ENCODE measurements at regions not wholly inside any gene's neighbourhood (a gene's known extent, or its start where the extent isn't known, plus 50 kb on each side); places are given as distances from the start of the nearest gene placed in this dataset.

GRCh38 chr5:28448791-28449190, 1410.4 kb upstream of the CDH9 start:
- no peak overlapping the region for H3K27ac ChIP-seq
- intact Hi-C loops (cut with DNase I), result no loop called here
- H3K4me1 ChIP-seq, result no peaks in the 10 kb centered on the region
- DNase-seq (ENCODE audit: extremely low spot score in 2 of 2), result no peak
- H3K27me3 ChIP-seq, result no peaks in the 10 kb centered on the region
- H3K9me3 ChIP-seq, result no peaks in the 10 kb centered on the region
- TF ChIP-seq CTCF (IDR thresholded peaks at IDR 0.05) (no peak), POLR2A (IDR thresholded peaks at IDR 0.05) (no peak), POLR2AphosphoS5 (IDR thresholded peaks at IDR 0.05; ENCODE audit: insufficient read depth in 1 of 2, low read depth in 1 of 2) (no peak)
- H3K4me3 ChIP-seq, result no peak overlapping the region
- no peaks in the 10 kb centered on the region for H3K36me3 ChIP-seq

- Histone ChIP-seq H3K4me3 (no peak overlapping the region), H3K36me3 (no peaks in the 10 kb centered on the region), H3K27me3 (no peaks in the 10 kb centered on the region), H3K9me3 (no peaks in the 10 kb centered on the region), H3K27ac (no peak overlapping the region), H3K4me1 (no peaks in the 10 kb centered on the region)
- TF ChIP-seq POLR2AphosphoS5 (IDR thresholded peaks at IDR 0.05; ENCODE audit: insufficient read depth in 1 of 2, low read depth in 1 of 2), result no peak
- TF ChIP-seq CTCF (IDR thresholded peaks at IDR 0.05), result no peak
- no peak for TF ChIP-seq POLR2A (IDR thresholded peaks at IDR 0.05)
- intact Hi-C loops (cut with DNase I), result no loop called here
- no peak for DNase-seq (ENCODE audit: extremely low spot score in 2 of 2)
These were observed 1392.3 kb upstream of the CDH9 start for GRCh38 chr5:28430565-28431178.

- intact Hi-C loops (cut with DNase I), result no loop called here
- no peak overlapping the region for H3K4me3 ChIP-seq
- no peaks in the 10 kb centered on the region for H3K9me3 ChIP-seq
- no peaks in the 10 kb centered on the region for H3K36me3 ChIP-seq
- H3K27ac ChIP-seq, result no peak overlapping the region
- TF ChIP-seq POLR2A (IDR thresholded peaks at IDR 0.05) (no peak), CTCF (IDR thresholded peaks at IDR 0.05) (no peak), POLR2AphosphoS5 (IDR thresholded peaks at IDR 0.05; ENCODE audit: insufficient read depth in 1 of 2, low read depth in 1 of 2) (no peak)
- no peak for DNase-seq (ENCODE audit: extremely low spot score in 2 of 2)
- H3K4me1 ChIP-seq, result no peaks in the 10 kb centered on the region
- no peaks in the 10 kb centered on the region for H3K27me3 ChIP-seq
These were observed 1382.8 kb upstream of the CDH9 start for GRCh38 chr5:28421141-28421540.

GRCh38 chr5:28415791-28416443, 1377.5 kb upstream of the CDH9 start:
- no peak for DNase-seq (ENCODE audit: extremely low spot score in 2 of 2)
- H3K4me3 ChIP-seq, result no peak overlapping the region
- H3K9me3 ChIP-seq, result no peaks in the 10 kb centered on the region
- intact Hi-C loops (cut with DNase I), result no loop called here
- H3K36me3 ChIP-seq, result no peaks in the 10 kb centered on the region
- TF ChIP-seq POLR2AphosphoS5 (IDR thresholded peaks at IDR 0.05; ENCODE audit: insufficient read depth in 1 of 2, low read depth in 1 of 2) (no peak), POLR2A (IDR thresholded peaks at IDR 0.05) (no peak), CTCF (IDR thresholded peaks at IDR 0.05) (no peak)
- H3K27me3 ChIP-seq, result no peaks in the 10 kb centered on the region
- no peak overlapping the region for H3K27ac ChIP-seq
- no peaks in the 10 kb centered on the region for H3K4me1 ChIP-seq

GRCh38 chr5:28414619-28415018, 1376.2 kb upstream of the CDH9 start:
- DNase-seq (ENCODE audit: extremely low spot score in 2 of 2), result no peak
- H3K4me1 ChIP-seq, result no peaks in the 10 kb centered on the region
- intact Hi-C loops (cut with DNase I), result no loop called here
- H3K36me3 ChIP-seq, result no peaks in the 10 kb centered on the region
- H3K27ac ChIP-seq, result no peak overlapping the region
- no peaks in the 10 kb centered on the region for H3K9me3 ChIP-seq
- no peak overlapping the region for H3K4me3 ChIP-seq
- H3K27me3 ChIP-seq, result no peaks in the 10 kb centered on the region
- TF ChIP-seq CTCF (IDR thresholded peaks at IDR 0.05) (no peak), POLR2AphosphoS5 (IDR thresholded peaks at IDR 0.05; ENCODE audit: insufficient read depth in 1 of 2, low read depth in 1 of 2) (no peak), POLR2A (IDR thresholded peaks at IDR 0.05) (no peak)
